Activated CD4-positive, alpha-beta T cell treated with anti-CD3 and anti-CD28 coated beads, Interleukin-2, amount 50 U/mL, for 4 hours (primary cell): ENCODE measurements at regions not wholly inside any gene's neighbourhood (a gene's known extent, or its start where the extent isn't known, plus 50 kb on each side); places are given as distances from the start of the nearest gene placed in this dataset.

Source experiments
- DNase-seq, 2 experiments: peaks; one replicate each; pipeline ENCODE4 v3.0.0-alpha.2; 2020

GRCh38 chr13:79749984-79750551 is 269.1 kb downstream of the NDFIP2 start:
- no peak for DNase-seq

- no peak for DNase-seq
These were observed 268.6 kb downstream of the NDFIP2 start for GRCh38 chr13:79749566-79749965.

GRCh38 chr13:79745081-79745480 is 264.1 kb downstream of the NDFIP2 start:
- DNase-seq, result no peak

- no peak for DNase-seq
These were observed 262.0 kb downstream of the NDFIP2 start for GRCh38 chr13:79742923-79743322.

- DNase-seq, result no peak
These were observed 260.0 kb downstream of the NDFIP2 start for GRCh38 chr13:79740991-79741390.

- no peak for DNase-seq
These were observed 255.4 kb downstream of the NDFIP2 start for GRCh38 chr13:79736356-79736755.

- no peak for DNase-seq
These were observed 254.3 kb downstream of the NDFIP2 start for GRCh38 chr13:79735228-79735627.

- no peak for DNase-seq
These were observed 246.1 kb downstream of the NDFIP2 start for GRCh38 chr13:79727086-79727485.

GRCh38 chr13:79725841-79726240 is 244.9 kb downstream of the NDFIP2 start:
- no peak for DNase-seq

- no peak for DNase-seq
These were observed 243.6 kb downstream of the NDFIP2 start for GRCh38 chr13:79724348-79725103.

- no peak for DNase-seq
These were observed 242.6 kb downstream of the NDFIP2 start for GRCh38 chr13:79723519-79724024.

- DNase-seq, result no peak
These were observed 242.0 kb downstream of the NDFIP2 start for GRCh38 chr13:79722885-79723445.

- no peak for DNase-seq
These were observed 235.2 kb downstream of the NDFIP2 start for GRCh38 chr13:79716191-79716590.

GRCh38 chr13:79711631-79712030 is 230.7 kb downstream of the NDFIP2 start:
- DNase-seq, result no peak

- DNase-seq, result no peak
These were observed 229.4 kb downstream of the NDFIP2 start for GRCh38 chr13:79710376-79710775.

GRCh38 chr13:79709471-79709870 is 228.5 kb downstream of the NDFIP2 start:
- DNase-seq, result no peak

GRCh38 chr13:79703772-79704171 is 222.8 kb downstream of the NDFIP2 start:
- DNase-seq, result no peak

- no peak for DNase-seq
These were observed 214.8 kb downstream of the NDFIP2 start for GRCh38 chr13:79695754-79696153.

- DNase-seq, result no peak
These were observed 211.9 kb downstream of the NDFIP2 start for GRCh38 chr13:79692846-79693245.

GRCh38 chr13:79691826-79692225 is 210.9 kb downstream of the NDFIP2 start:
- no peak for DNase-seq

GRCh38 chr13:79688741-79689140 is 207.8 kb downstream of the NDFIP2 start:
- no peak for DNase-seq

GRCh38 chr13:79686441-79686840 is 205.5 kb downstream of the NDFIP2 start:
- DNase-seq, result no peak

GRCh38 chr13:79684371-79684770 is 203.4 kb downstream of the NDFIP2 start:
- DNase-seq, result no peak

- no peak for DNase-seq
These were observed 201.2 kb downstream of the NDFIP2 start for GRCh38 chr13:79682164-79682563.
